Skeletal muscle tissue (tissue), 3 donors: ENCODE measurements at regions not wholly inside any gene's neighbourhood (a gene's known extent, or its start where the extent isn't known, plus 50 kb on each side); places are given as distances from the start of the nearest gene placed in this dataset.
"Not testable (repeated sequence)": the region's sequence is repeated elsewhere in the genome, so short reads cannot be mapped to it uniquely, and the experiment has no call there.

Source experiments
- H3K27ac ChIP-seq: one replicate; pipeline ENCODE4 v1.7.0; 2013; ENCODE audit warnings: mild to moderate bottlenecking, low read depth, low read length, inconsistent platforms
- H3K27me3 ChIP-seq, 3 donors: one replicate each; pipeline ENCODE4 v1.7.0; 2013; ENCODE audit warnings: low read length in 3 of 3; ENCODE audit not compliant: control insufficient read depth in 3 of 3, insufficient read depth in 3 of 3
- H3K36me3 ChIP-seq, 3 donors: one replicate each; pipeline ENCODE4 v1.7.0; 2013; ENCODE audit warnings: low read length in 3 of 3; ENCODE audit not compliant: control insufficient read depth in 3 of 3, insufficient read depth in 3 of 3
- H3K4me1 ChIP-seq, 3 donors: one replicate each; pipeline ENCODE4 v1.7.0; 2013; ENCODE audit warnings: low read length in 3 of 3, mild to moderate bottlenecking in 3 of 3; ENCODE audit not compliant: control insufficient read depth in 3 of 3, insufficient read depth in 3 of 3
- H3K4me3 ChIP-seq, 3 donors: one replicate each; pipeline ENCODE4 v1.7.0; 2013; ENCODE audit warnings: low read length in 3 of 3
- H3K9ac ChIP-seq, 3 donors: one replicate each; pipeline ENCODE4 v1.7.0; 2013; ENCODE audit warnings: low read length in 3 of 3, mild to moderate bottlenecking in 3 of 3, moderate library complexity in 2 of 3, low read depth in 1 of 3
- H3K9me3 ChIP-seq, 3 donors: one replicate each; pipeline ENCODE4 v1.7.0; 2013; ENCODE audit warnings: low read length in 3 of 3; ENCODE audit not compliant: control insufficient read depth in 3 of 3
- donor health status: Osteomylitis.

DNA sequence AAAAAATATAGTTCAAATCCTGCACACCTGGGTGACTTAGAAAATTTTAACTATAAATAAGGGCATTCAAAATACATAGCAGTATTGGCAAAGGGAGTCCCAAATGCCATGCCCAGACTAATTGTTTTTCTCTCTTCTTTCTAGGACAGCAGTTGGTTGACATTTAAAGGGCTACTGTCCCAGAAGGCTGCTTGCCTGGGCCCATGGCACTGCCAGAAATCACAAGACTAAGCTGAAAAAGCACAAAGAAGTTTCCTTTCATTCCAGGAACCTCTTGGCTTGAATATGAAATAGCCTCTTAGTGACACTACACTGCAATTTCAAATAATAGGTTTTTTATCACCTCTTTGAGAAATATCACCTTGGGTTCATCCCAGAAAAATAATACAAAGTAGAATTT is 388.9 kb upstream of the TRPC7 start:
- Histone ChIP-seq H3K36me3 (no peaks in the 10 kb centered on the region), H3K4me1 (no peaks in the 10 kb centered on the region), H3K27ac (no peak overlapping the region), H3K9me3 (no peaks in the 10 kb centered on the region), H3K9ac (no peak overlapping the region), H3K4me3 (no peak overlapping the region), H3K27me3 (no peaks in the 10 kb centered on the region)

DNA sequence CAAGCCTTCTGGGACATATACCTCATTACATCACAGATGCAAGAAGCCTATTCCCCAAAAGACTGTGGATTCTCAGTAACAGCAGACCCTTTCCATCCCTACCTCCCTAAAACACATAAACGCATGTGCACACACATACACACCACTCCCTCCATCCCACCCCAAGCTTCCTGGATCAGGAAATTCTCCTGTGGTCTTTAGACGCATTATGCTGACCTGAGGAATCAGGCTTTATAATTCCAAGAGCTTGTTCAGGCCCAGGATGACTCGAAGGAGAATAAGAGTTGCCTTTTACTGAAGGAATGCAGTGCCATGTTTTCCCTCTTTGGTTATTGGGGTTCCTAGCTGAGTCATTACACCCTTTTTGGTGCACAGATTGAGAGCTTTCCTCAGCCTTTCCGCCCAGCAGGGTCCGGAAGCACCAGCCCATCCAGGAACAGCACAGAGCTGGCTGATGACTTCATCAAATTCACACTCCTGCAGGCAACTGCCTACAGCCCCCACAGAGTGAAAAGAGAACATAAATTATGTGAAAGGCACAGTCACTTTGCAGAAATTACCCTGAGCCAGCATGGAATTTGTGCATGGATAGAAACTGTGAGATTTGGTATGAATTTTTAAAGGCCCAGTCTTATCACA is 385.0 kb upstream of the TRPC7 start:
- no peaks in the 10 kb centered on the region for H3K27me3 ChIP-seq
- H3K4me3 ChIP-seq, result no peak overlapping the region
- no peaks in the 10 kb centered on the region for H3K4me1 ChIP-seq
- no peaks in the 10 kb centered on the region for H3K36me3 ChIP-seq
- no peaks in the 10 kb centered on the region for H3K9me3 ChIP-seq
- no peak overlapping the region for H3K9ac ChIP-seq
- no peak overlapping the region for H3K27ac ChIP-seq

GRCh38 chr5:136749016-136749415 is 383.7 kb upstream of the TRPC7 start:
- Histone ChIP-seq H3K27me3 (no peaks in the 10 kb centered on the region), H3K36me3 (no peaks in the 10 kb centered on the region), H3K9ac (no peak overlapping the region), H3K27ac (no peak overlapping the region), H3K4me3 (no peak overlapping the region), H3K9me3 (peaks cover 0 to 2% (median 0%) of the 10 kb centered on the region in 3 donors), H3K4me1 (no peaks in the 10 kb centered on the region)

DNA sequence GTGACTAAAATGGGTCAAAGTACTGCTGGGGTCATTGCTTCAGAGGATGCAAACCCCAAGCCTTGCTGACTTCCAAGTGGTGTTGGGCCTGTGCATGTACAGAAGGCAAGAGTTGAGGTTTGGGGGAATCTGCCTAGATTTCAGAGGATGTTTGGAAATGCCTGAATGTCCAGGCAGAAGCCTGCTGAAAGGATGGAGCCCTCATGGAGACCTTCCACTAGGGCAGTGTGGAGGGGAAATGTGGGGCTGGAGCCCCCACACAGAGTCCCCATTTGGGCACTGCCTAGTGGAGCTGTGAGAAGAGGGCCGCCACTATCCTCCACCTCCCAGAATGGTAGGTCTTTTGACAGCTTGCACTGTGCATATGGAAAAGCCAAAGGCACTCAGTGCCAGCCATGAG is 377.7 kb upstream of the TRPC7 start:
- H3K9me3 ChIP-seq, result peaks cover 0 to 2% (median 0%) of the 10 kb centered on the region in 3 donors
- no peak overlapping the region for H3K4me3 ChIP-seq
- H3K4me1 ChIP-seq, result no peaks in the 10 kb centered on the region
- H3K27ac ChIP-seq, result no peak overlapping the region
- H3K27me3 ChIP-seq, result no peaks in the 10 kb centered on the region
- H3K36me3 ChIP-seq, result no peaks in the 10 kb centered on the region
- H3K9ac ChIP-seq, result no peak overlapping the region

GRCh38 chr5:136740228-136740627 is 374.9 kb upstream of the TRPC7 start:
- Histone ChIP-seq H3K36me3 (no peaks in the 10 kb centered on the region), H3K9ac (no peak overlapping the region), H3K27ac (no peak overlapping the region), H3K4me1 (no peaks in the 10 kb centered on the region), H3K27me3 (no peaks in the 10 kb centered on the region), H3K4me3 (no peak overlapping the region), H3K9me3 (peaks cover 0 to 2% (median 0%) of the 10 kb centered on the region in 3 donors)

- H3K27ac ChIP-seq, H3K4me1 ChIP-seq: not testable (repeated sequence)
Measured at GRCh38 chr5:136739271-136739670, 373.9 kb upstream of the TRPC7 start.

GRCh38 chr5:136738829-136739228 is 373.5 kb upstream of the TRPC7 start:
- no peaks in the 10 kb centered on the region for H3K36me3 ChIP-seq
- no peak overlapping the region for H3K4me3 ChIP-seq
- H3K9me3 ChIP-seq, result no peaks in the 10 kb centered on the region
- H3K27ac ChIP-seq, result no peak overlapping the region
- no peaks in the 10 kb centered on the region for H3K4me1 ChIP-seq
- no peaks in the 10 kb centered on the region for H3K27me3 ChIP-seq
- H3K9ac ChIP-seq, result no peak overlapping the region

More at GRCh38 chr5:136739271-136739670, 373.9 kb upstream of the TRPC7 start:
- not testable (repeated sequence) for H3K36me3 ChIP-seq, H3K9me3 ChIP-seq, H3K27me3 ChIP-seq, H3K4me3 ChIP-seq, H3K9ac ChIP-seq

- Histone ChIP-seq H3K9me3 (no peaks in the 10 kb centered on the region), H3K27me3 (no peaks in the 10 kb centered on the region), H3K27ac (no peak overlapping the region), H3K36me3 (no peaks in the 10 kb centered on the region), H3K4me1 (no peaks in the 10 kb centered on the region), H3K4me3 (no peak overlapping the region), H3K9ac (no peak overlapping the region)
Measured at GRCh38 chr5:136736021-136736420, 370.7 kb upstream of the TRPC7 start.

GRCh38 chr5:136735611-136736010 is 370.3 kb upstream of the TRPC7 start:
- not testable (repeated sequence) for H3K36me3 ChIP-seq, H3K27ac ChIP-seq, H3K9ac ChIP-seq, H3K4me3 ChIP-seq, H3K4me1 ChIP-seq, H3K27me3 ChIP-seq, H3K9me3 ChIP-seq

DNA sequence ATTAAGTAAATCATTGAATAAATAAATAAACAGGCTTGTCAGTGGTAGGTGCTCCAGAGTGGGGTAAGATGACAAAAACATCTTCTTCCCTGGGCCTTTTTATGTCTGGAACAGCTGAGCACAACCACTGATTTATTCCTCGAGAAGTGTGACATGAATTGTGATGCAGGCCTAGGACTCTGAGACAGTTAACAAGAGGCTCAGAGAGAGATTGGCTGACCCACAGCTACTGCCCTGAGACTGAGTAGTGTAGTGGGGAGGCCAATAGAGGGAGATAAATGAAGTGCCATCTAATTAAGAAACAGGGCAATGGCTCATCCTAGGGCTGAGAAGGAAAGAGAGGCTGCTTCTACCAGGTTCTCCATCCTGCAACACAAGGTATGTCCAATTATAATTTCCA is 369.3 kb upstream of the TRPC7 start:
- H3K4me3 ChIP-seq, result no peak overlapping the region
- H3K27ac ChIP-seq, result no peak overlapping the region
- no peaks in the 10 kb centered on the region for H3K27me3 ChIP-seq
- H3K36me3 ChIP-seq, result no peaks in the 10 kb centered on the region
- no peaks in the 10 kb centered on the region for H3K4me1 ChIP-seq
- H3K9ac ChIP-seq, result no peak overlapping the region
- H3K9me3 ChIP-seq, result no peaks in the 10 kb centered on the region

DNA sequence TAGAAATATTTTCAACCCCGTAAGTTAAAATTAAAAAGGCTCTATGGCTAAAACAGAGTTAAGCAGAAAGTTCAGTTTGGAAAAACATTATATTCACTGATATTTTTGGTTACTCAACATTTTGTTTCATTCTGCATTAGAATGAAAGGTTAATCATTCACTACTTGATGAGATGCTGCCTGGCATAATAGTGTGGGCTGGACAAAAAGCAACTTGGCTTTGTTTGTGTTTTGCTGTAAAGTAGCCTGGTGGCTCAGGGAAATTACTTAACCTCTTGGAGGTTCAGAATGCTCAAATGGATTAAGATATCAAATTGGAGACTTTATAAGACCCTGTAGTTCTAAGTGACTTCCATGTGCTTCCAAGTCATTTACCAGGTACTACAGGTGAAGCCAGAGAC is 367.4 kb upstream of the TRPC7 start:
- Histone ChIP-seq H3K36me3 (no peaks in the 10 kb centered on the region), H3K9me3 (no peaks in the 10 kb centered on the region), H3K4me3 (no peak overlapping the region), H3K4me1 (no peaks in the 10 kb centered on the region), H3K9ac (no peak overlapping the region), H3K27ac (no peak overlapping the region), H3K27me3 (no peaks in the 10 kb centered on the region)
